Esophagus squamous epithelium (tissue), 4 donors: ENCODE measurements at regions not wholly inside any gene's neighbourhood (a gene's known extent, or its start where the extent isn't known, plus 50 kb on each side); places are given as distances from the start of the nearest gene placed in this dataset.

ENCODE experiments used
- POLR2A ChIP-seq, 4 donors: fragments of 450-650 bp; IDR thresholded peaks; one replicate each; pipeline ENCODE4 v1.6.1; 2017; ENCODE audit warnings: antibody characterized with exemption in 4 of 4, mild to moderate bottlenecking in 4 of 4, moderate library complexity in 3 of 4
- TF ChIP-seq, protein P1 (sequence below), 6 experiments: fragments of 450-650 bp in 4 of 6; fragments of 200-600 bp in 2 of 6; sonication (generic) in 2 of 6; IDR thresholded peaks; one replicate each; pipeline ENCODE4 v1.5.1; 2016 to 2019; ENCODE audit warnings: antibody characterized with exemption in 6 of 6, mild to moderate bottlenecking in 4 of 6, moderate library complexity in 4 of 6

DNA sequence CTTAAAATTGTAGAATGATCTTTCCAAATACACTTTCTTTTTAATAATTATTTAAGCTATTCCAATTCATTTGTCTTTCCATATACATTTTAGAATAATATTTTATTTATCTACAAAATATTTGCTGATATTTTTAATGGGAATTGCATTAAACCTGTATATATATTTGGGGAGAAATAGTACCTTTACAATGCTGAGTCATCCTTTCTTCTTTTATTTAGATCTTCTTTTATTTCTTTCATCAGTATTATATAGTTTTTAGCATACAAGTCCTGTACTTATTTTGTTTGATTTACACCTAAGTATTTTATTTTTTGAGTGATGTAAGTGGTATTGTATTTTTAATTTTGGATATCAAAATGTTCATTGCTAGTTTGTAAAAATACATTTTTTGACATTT is 639.5 kb upstream of the GOT2 start:
- TF ChIP-seq, protein P1, sequence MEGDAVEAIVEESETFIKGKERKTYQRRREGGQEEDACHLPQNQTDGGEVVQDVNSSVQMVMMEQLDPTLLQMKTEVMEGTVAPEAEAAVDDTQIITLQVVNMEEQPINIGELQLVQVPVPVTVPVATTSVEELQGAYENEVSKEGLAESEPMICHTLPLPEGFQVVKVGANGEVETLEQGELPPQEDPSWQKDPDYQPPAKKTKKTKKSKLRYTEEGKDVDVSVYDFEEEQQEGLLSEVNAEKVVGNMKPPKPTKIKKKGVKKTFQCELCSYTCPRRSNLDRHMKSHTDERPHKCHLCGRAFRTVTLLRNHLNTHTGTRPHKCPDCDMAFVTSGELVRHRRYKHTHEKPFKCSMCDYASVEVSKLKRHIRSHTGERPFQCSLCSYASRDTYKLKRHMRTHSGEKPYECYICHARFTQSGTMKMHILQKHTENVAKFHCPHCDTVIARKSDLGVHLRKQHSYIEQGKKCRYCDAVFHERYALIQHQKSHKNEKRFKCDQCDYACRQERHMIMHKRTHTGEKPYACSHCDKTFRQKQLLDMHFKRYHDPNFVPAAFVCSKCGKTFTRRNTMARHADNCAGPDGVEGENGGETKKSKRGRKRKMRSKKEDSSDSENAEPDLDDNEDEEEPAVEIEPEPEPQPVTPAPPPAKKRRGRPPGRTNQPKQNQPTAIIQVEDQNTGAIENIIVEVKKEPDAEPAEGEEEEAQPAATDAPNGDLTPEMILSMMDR (IDR thresholded peaks at IDR 0.05) = no peak
- TF ChIP-seq POLR2A (IDR thresholded peaks at IDR 0.05) = no peak
